Cardiac fibroblast (primary cell): ENCODE measurements at regions not wholly inside any gene's neighbourhood (a gene's known extent, or its start where the extent isn't known, plus 50 kb on each side); places are given as distances from the start of the nearest gene placed in this dataset.

Source experiments
- DNase-seq, 2 donors: peaks; one replicate each; pipeline versions ENCODE4 v3.0.0 to v3.0.0-alpha.2; 2010; ENCODE audit warnings: low read depth in 2 of 2
- H3K4me3 ChIP-seq, 2 donors: replicated peaks in 1 of 2; 1 replicate in 1 of 2; 2 replicates in 1 of 2; pipeline ENCODE4 v1.5.1; 2011; ENCODE audit warnings: low read depth in 2 of 2, low read length in 2 of 2, mild to moderate bottlenecking in 2 of 2, moderate library complexity in 1 of 2
- TF ChIP-seq, protein P1 (sequence below): IDR thresholded peaks from one replicate; pipeline ENCODE4 v1.5.1; 2011; ENCODE audit warnings: low read depth, mild to moderate bottlenecking, low read length, inconsistent platforms

DNA sequence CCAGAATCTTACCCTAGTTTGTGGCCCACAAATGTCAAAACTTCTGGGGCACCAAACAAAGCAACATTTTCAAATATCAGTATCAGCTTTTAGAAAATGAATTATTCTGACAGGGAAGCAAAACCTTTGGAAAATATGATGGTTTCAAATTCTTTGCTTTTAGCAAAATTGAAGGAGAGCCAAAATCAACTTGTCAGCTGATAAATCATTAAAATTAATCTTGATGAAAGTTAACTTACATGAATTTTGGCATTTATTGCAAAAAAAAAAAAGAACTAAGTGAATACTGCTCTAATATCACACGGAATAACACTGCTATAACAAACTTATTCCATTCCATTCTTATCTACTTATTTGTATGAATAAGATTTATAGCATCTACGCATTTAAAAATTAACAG, 158.1 kb upstream of the TARS1 start:
- no peak for DNase-seq
- TF ChIP-seq, protein P1, sequence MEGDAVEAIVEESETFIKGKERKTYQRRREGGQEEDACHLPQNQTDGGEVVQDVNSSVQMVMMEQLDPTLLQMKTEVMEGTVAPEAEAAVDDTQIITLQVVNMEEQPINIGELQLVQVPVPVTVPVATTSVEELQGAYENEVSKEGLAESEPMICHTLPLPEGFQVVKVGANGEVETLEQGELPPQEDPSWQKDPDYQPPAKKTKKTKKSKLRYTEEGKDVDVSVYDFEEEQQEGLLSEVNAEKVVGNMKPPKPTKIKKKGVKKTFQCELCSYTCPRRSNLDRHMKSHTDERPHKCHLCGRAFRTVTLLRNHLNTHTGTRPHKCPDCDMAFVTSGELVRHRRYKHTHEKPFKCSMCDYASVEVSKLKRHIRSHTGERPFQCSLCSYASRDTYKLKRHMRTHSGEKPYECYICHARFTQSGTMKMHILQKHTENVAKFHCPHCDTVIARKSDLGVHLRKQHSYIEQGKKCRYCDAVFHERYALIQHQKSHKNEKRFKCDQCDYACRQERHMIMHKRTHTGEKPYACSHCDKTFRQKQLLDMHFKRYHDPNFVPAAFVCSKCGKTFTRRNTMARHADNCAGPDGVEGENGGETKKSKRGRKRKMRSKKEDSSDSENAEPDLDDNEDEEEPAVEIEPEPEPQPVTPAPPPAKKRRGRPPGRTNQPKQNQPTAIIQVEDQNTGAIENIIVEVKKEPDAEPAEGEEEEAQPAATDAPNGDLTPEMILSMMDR, result no peak

DNA sequence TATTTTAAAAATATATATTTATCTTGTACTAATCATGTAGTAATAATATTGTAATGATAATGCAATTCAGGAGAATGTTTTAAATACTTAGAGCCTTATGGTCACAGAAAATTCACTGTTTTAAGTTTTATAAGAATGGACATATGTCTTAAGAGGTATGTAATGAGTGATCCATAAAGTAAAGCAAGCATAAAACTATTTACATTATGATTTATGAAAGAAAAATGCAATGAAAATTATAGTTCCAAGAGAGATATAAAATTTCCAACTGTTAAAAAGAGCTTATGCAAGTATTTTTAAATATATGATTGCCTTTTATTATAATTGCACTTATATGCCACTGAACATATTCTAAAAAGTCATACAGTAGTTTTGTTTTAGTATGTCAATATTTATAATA, 157.5 kb upstream of the TARS1 start:
- TF ChIP-seq, protein P1, result no peak
- DNase-seq, result no peak

More for the DNA sequence above, 158.1 kb upstream of the TARS1 start:
- no peak overlapping the region for H3K4me3 ChIP-seq

DNA sequence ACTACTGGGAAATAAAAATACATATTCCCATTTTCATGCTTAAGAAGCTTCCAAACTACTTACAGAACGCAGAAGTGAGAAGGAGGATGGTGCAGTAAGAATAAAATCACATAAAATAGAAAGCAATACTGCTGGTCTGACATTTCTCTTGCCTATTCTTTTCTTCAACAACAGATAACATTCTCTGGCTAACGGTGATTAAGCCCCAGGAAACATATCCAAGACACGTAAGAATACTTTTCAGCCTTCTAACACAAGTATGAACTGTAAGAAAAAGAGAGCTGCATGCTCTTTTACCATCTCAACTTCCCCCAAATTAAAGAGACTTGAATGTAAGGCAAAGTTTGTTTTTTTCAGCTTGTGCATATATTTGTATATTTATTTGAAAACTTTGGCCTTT, 156.1 kb upstream of the TARS1 start:
- TF ChIP-seq, protein P1, result no peak
- peak in 1 of 2 donors; percentile 26 for DNase-seq

More for the DNA sequence above, 157.5 kb upstream of the TARS1 start:
- no peak overlapping the region for H3K4me3 ChIP-seq

DNA sequence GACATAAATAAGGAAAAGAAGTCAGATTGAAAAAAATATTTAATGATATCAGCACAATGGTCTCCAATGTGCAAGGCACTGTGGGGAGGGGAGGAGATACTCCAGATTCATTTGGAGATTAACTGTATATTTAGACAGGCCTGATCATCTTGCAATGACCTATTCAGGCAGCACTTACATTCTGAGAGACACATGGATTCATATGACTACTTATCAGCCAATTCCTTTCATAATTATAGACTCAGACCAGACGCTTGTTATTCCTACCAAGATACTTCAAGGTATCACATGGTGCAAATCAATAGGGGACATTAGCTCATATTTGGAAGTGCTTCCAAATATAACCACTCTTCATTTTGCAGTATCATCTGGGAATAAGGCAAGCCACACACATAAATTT, 153.5 kb upstream of the TARS1 start:
- H3K4me3 ChIP-seq, result no peak overlapping the region
- TF ChIP-seq, protein P1, result no peak
- no peak for DNase-seq

More for the DNA sequence above, 156.1 kb upstream of the TARS1 start:
- H3K4me3 ChIP-seq, result no peak overlapping the region

DNA sequence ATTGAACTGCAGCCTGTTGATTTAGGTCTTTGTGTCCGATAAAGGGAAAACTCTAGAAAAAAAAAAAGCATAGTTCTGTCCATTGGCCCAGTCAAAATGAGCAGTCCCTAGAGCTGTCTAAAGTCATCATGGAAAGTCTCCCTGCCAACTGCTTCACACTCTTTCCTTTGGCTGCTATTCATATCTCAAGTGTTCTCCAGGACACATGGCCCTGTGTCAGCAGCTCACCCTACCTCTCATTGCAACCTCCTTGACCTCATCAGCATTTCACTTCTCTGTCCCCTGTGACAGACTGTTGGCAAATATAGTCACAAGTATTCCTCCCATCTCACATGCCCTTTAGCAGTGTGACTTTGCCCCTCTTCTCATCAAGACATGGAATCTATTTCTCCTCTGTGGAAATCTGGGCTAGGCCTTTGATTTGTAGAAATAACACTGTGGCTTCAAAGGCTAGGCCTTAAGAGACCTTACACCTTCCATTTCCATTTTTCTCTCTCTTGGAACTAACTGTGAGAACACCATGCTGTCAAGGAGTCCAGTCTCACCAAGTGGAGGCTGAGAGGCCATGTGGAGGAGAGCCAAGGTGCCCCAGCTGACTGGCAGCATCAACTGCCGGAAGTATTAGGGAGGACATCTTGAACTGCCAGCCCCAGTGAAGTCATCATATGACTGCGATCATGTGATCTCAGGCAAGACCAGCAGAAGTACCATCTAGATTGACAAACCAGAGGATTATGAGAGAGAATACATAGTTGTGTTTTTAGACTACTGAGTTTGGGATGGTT, 149.4 kb upstream of the TARS1 start:
- TF ChIP-seq, protein P1, result no peak
- no peak overlapping the region for H3K4me3 ChIP-seq
- no peak for DNase-seq

DNA sequence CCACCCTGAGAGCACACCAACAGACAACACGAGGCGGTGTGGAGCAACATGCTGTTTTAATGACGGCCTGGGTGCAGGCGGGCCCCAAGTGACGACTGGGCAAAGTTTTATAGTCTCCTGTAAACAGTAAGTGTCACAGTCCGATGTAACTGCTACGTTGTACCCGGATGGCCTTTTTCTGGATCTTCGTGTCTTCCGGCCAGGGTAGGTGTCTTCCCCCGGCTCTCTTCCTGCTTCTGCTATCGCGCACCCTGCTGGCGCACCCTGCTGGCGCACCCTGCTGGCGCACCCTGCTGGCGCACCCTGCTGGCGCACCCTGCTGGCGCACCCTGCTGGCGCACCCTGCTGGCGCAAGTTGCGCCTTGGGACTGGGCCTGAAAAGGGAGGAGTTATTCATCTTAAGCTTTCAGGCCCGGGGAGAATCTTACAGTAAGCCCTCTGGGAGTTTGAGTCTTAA, 143.0 kb upstream of the TARS1 start:
- H3K4me3 ChIP-seq, result no peak overlapping the region
- no peak for DNase-seq
- TF ChIP-seq, protein P1, result peak; percentile 7
